HepG2 (cell line): ENCODE measurements at regions not wholly inside any gene's neighbourhood (a gene's known extent, or its start where the extent isn't known, plus 50 kb on each side); places are given as distances from the start of the nearest gene placed in this dataset.

Source experiments
- ATAC-seq: fragments of 200-7000 bp; cut with Tn5 transposase; 3 replicates; pipeline ENCODE4 v1.9.1; 2020; ENCODE audit warnings: mild to moderate bottlenecking, moderate library complexity
- BruUV-seq: library from RNA; stranded (reverse); fragments of 400-500 nt; replicated peaks from 2 replicates; lab custom pipeline; 2021; lab: Mats Ljungman, UMichigan
- CTCF ChIA-PET: fragments of 300-600 bp; formaldehyde crosslinking; extraction: SDS; loops from one replicate; lab custom pipeline; 2021; ENCODE audit warnings: low total read pairs, inconsistent platforms, low intra/inter-chr PET ratio; lab: Yijun Ruan, JAX
- POLR2A ChIA-PET: fragments of 350-600 bp; sonication (Branson Sonifier 250); formaldehyde crosslinking; loops from one replicate; lab custom pipeline; 2020; ENCODE audit warnings: antibody characterized with exemption, inconsistent platforms; lab: Yijun Ruan, JAX
- DNase-seq: peaks from one replicate; pipeline ENCODE4 v3.0.0-alpha.2; 2015; ENCODE audit warnings: low spot score
- FAIRE-seq: peaks from 3 replicates; lab custom pipeline; 2011; peaks lifted over from hg19 to GRCh38; lab: Jason Lieb, UNC
- H2AFZ ChIP-seq: one replicate; pipeline ENCODE4 v1.6.1; 2011; ENCODE audit warnings: low read length, inconsistent platforms
- H3K27ac ChIP-seq: fragments of 300-600 bp; 3 replicates; pipeline ENCODE4 v1.8.0; 2011; ENCODE audit warnings: mixed run types, mild to moderate bottlenecking, mixed read lengths, low read length, inconsistent platforms; ENCODE audit not compliant: insufficient read depth; ENCODE audit errors: extremely low read length
- H3K27me3 ChIP-seq, 2 experiments: fragments of 200-600 bp in 1 of 2; 2 replicates in 1 of 2; 3 replicates in 1 of 2; pipeline versions ENCODE4 v1.6.0 to v1.8.0; 2011; ENCODE audit warnings: low read length in 2 of 2, mild to moderate bottlenecking in 2 of 2, moderate library complexity in 2 of 2, inconsistent platforms in 1 of 2; ENCODE audit not compliant: insufficient read depth in 2 of 2, control insufficient read depth in 1 of 2
- H3K36me3 ChIP-seq, 2 experiments: fragments of 200-600 bp in 1 of 2; replicated peaks in 1 of 2; 2 replicates in 1 of 2; 3 replicates in 1 of 2; pipeline versions ENCODE4 v1.5.1 to v1.8.0; 2011; ENCODE audit warnings: low read length in 2 of 2, inconsistent platforms in 1 of 2; ENCODE audit not compliant: insufficient read depth in 2 of 2, control insufficient read depth in 1 of 2
- H3K4me1 ChIP-seq: 2 replicates; pipeline ENCODE4 v1.5.1; 2012; ENCODE audit warnings: low read length, inconsistent platforms; ENCODE audit not compliant: insufficient read depth
- H3K4me2 ChIP-seq: 2 replicates; pipeline ENCODE4 v1.6.0; 2011; ENCODE audit warnings: low read depth, low read length, inconsistent platforms
- H3K4me3 ChIP-seq, 3 experiments: fragments of 200-600 bp in 1 of 3; sonication (generic), shearing (Covaris generic) in 1 of 3; replicated peaks in 1 of 3; 2 replicates each; pipeline ENCODE4 v1.5.1; 2011 to 2016; ENCODE audit warnings: low read length in 3 of 3, inconsistent platforms in 2 of 3, low read depth in 2 of 3, mild to moderate bottlenecking in 2 of 3, control low read depth in 1 of 3, mixed read lengths in 1 of 3; ENCODE audit not compliant: insufficient read depth in 1 of 3
- H3K79me2 ChIP-seq: one replicate; pipeline ENCODE4 v1.6.1; 2011; ENCODE audit warnings: low read length, inconsistent platforms; ENCODE audit not compliant: insufficient read depth
- H3K9ac ChIP-seq: 2 replicates; pipeline ENCODE4 v1.6.0; 2011; ENCODE audit warnings: mild to moderate bottlenecking, low read depth, low read length, inconsistent platforms; ENCODE audit not compliant: insufficient read depth
- H3K9me3 ChIP-seq: 2 replicates; pipeline ENCODE4 v1.5.1; 2012; ENCODE audit warnings: mild to moderate bottlenecking, low read length
- H4K20me1 ChIP-seq: 2 replicates; pipeline ENCODE4 v1.6.0; 2011; ENCODE audit warnings: inconsistent platforms, mild to moderate bottlenecking, low read length, moderate library complexity; ENCODE audit not compliant: insufficient read depth
- AHDC1 ChIP-seq: sonication (generic); formaldehyde crosslinking; IDR thresholded peaks from 2 replicates; pipeline ENCODE4 v1.5.1; 2020; ENCODE audit warnings: mild to moderate bottlenecking, missing genetic modification reagents, borderline replicate concordance
- KLF11 ChIP-seq: IDR thresholded peaks from 2 replicates; pipeline ENCODE4 v1.6.1; 2016; ENCODE audit warnings: missing compliant biosample characterization
- KMT2A ChIP-seq: sonication (generic); formaldehyde crosslinking; IDR thresholded peaks from 2 replicates; pipeline ENCODE4 v1.4.0; 2020; ENCODE audit warnings: missing genetic modification reagents
- MIER3 ChIP-seq: IDR thresholded peaks from 2 replicates; pipeline ENCODE4 v1.6.1; 2016; ENCODE audit warnings: missing compliant biosample characterization, borderline replicate concordance
- NR2F6 ChIP-seq, 2 experiments: IDR thresholded peaks; 2 replicates each; pipeline ENCODE4 v1.6.1; 2016; ENCODE audit warnings: antibody characterized with exemption in 1 of 2, mild to moderate bottlenecking in 1 of 2
- PHF20 ChIP-seq: sonication (generic); formaldehyde crosslinking; IDR thresholded peaks from 2 replicates; pipeline ENCODE4 v1.5.0; 2020; ENCODE audit warnings: mild to moderate bottlenecking, missing genetic modification reagents
- SIX4 ChIP-seq: sonication (generic); formaldehyde crosslinking; IDR thresholded peaks from 2 replicates; pipeline ENCODE4 v1.4.0; 2020; ENCODE audit warnings: missing genetic modification reagents
- ZBTB34 ChIP-seq: sonication (generic); formaldehyde crosslinking; IDR thresholded peaks from 2 replicates; pipeline ENCODE4 v1.8.0; 2022; ENCODE audit warnings: mild to moderate bottlenecking, missing genetic modification reagents
- ZNF180 ChIP-seq: sonication (generic); formaldehyde crosslinking; IDR thresholded peaks from 2 replicates; pipeline ENCODE4 v1.4.0; 2020; ENCODE audit warnings: low read depth, missing genetic modification reagents, borderline replicate concordance
- ZNF20 ChIP-seq: sonication (generic); formaldehyde crosslinking; IDR thresholded peaks from 2 replicates; pipeline ENCODE4 v1.4.0; 2020; ENCODE audit warnings: mild to moderate bottlenecking, moderate library complexity, missing genetic modification reagents
- ZNF207 ChIP-seq: fragments of 450-650 bp; IDR thresholded peaks from 2 replicates; pipeline ENCODE4 v1.6.1; 2016; ENCODE audit warnings: antibody characterized with exemption, borderline replicate concordance
- WGBS: methylation state at CpG from one replicate; pipeline ENCODE4 v1.1.6; 2017; ENCODE audit warnings: low lambda C conversion rate; 5-methylcytosine and 5-hydroxymethylcytosine counted together
- in situ Hi-C: cut with HindIII; loops from 2 replicates; pipeline ENCODE4 v1.10.0; 2017; ENCODE audit warnings: low pct_unique_long_range_greater_than_20kb; ENCODE audit not compliant: extremely low pct_ligation_motif_present
- intact Hi-C: fragments of 100-400 bp; cut with micrococcal nuclease; formaldehyde crosslinking; loops from one replicate; pipeline ENCODE4 v1.10.0; 2022; ENCODE audit not compliant: unreplicated experiment

GRCh38 chr14:96653597-96653996, 143.6 kb upstream of the VRK1 start:
- intact Hi-C loops (no loop called here), in situ Hi-C loops (no loop called here)
- no peak overlapping the region for H2AFZ ChIP-seq
- DNase-seq: no peak
- no peak overlapping the region for H3K9ac ChIP-seq
- ATAC-seq: no peak
- BruUV-seq: no TSS peak
- H4K20me1 ChIP-seq: no peaks in the 10 kb centered on the region
- H3K36me3 ChIP-seq: no peaks in the 10 kb centered on the region
- POLR2A ChIA-PET: no interaction called here
- CTCF ChIA-PET: no interaction called here
- no peaks in the 10 kb centered on the region; a peak in 1 of 5 replicates for H3K27me3 ChIP-seq
- no peaks in the 10 kb centered on the region for H3K9me3 ChIP-seq
- 70% methylated on average over 8 of the region's 8 CpGs for WGBS
- no peak overlapping the region for H3K4me3 ChIP-seq
- H3K4me1 ChIP-seq: no peaks in the 10 kb centered on the region
- FAIRE-seq: no peak
- H3K79me2 ChIP-seq: no peaks in the 10 kb centered on the region
- H3K4me2 ChIP-seq: no peak overlapping the region
- no peak for TF ChIP-seq SIX4 (CRISPR knock-in tag)
- no peak for TF ChIP-seq ZBTB34 (CRISPR knock-in tag)
- no peak for TF ChIP-seq ZNF180 (CRISPR knock-in tag)
- no peak for TF ChIP-seq ZNF207
- TF ChIP-seq PHF20 (CRISPR knock-in tag): no peak
- no peak for TF ChIP-seq ZNF20 (CRISPR knock-in tag)
- TF ChIP-seq NR2F6 (IDR thresholded peaks at IDR 0.05): no peak
- TF ChIP-seq NR2F6 (CRISPR knock-in tag; IDR thresholded peaks at IDR 0.05): no peak
- no peak for TF ChIP-seq KMT2A (CRISPR knock-in tag)
- TF ChIP-seq AHDC1 (CRISPR knock-in tag): no peak
- no peak for TF ChIP-seq MIER3 (CRISPR knock-in tag)
- TF ChIP-seq KLF11 (CRISPR knock-in tag): no peak
- no peak overlapping the region for H3K27ac ChIP-seq
